Mucosa of rectum (tissue), 2 donors: ENCODE measurements at regions not wholly inside any gene's neighbourhood (a gene's known extent, or its start where the extent isn't known, plus 50 kb on each side); places are given as distances from the start of the nearest gene placed in this dataset.

ENCODE experiments used
- H3K27ac ChIP-seq, 2 donors: one replicate each; pipeline ENCODE4 v1.7.0; 2013; ENCODE audit warnings: inconsistent platforms in 2 of 2, low read depth in 2 of 2, low read length in 2 of 2
- H3K27me3 ChIP-seq, 2 donors: one replicate each; pipeline ENCODE4 v1.7.0; 2013; ENCODE audit warnings: low read length in 2 of 2; ENCODE audit not compliant: control insufficient read depth in 2 of 2, insufficient read depth in 2 of 2
- H3K36me3 ChIP-seq, 2 donors: one replicate each; pipeline ENCODE4 v1.7.0; 2013; ENCODE audit warnings: low read length in 2 of 2; ENCODE audit not compliant: control insufficient read depth in 2 of 2, insufficient read depth in 2 of 2
- H3K4me1 ChIP-seq, 2 donors: one replicate each; pipeline ENCODE4 v1.7.0; 2013; ENCODE audit warnings: low read length in 2 of 2, mild to moderate bottlenecking in 1 of 2; ENCODE audit not compliant: control insufficient read depth in 2 of 2, insufficient read depth in 2 of 2
- H3K4me3 ChIP-seq, 2 donors: one replicate each; pipeline ENCODE4 v1.7.0; 2013; ENCODE audit warnings: low read length in 2 of 2
- H3K9ac ChIP-seq, 2 donors: one replicate each; pipeline ENCODE4 v1.7.0; 2013; ENCODE audit warnings: low read length in 2 of 2, low read depth in 1 of 2, mild to moderate bottlenecking in 1 of 2
- H3K9me3 ChIP-seq, 2 donors: one replicate each; pipeline ENCODE4 v1.7.0; 2013; ENCODE audit warnings: low read length in 2 of 2; ENCODE audit not compliant: control insufficient read depth in 2 of 2
- donor health status: healthy.
- donor health status: Normal muscosa, but diverticular disease.

DNA sequence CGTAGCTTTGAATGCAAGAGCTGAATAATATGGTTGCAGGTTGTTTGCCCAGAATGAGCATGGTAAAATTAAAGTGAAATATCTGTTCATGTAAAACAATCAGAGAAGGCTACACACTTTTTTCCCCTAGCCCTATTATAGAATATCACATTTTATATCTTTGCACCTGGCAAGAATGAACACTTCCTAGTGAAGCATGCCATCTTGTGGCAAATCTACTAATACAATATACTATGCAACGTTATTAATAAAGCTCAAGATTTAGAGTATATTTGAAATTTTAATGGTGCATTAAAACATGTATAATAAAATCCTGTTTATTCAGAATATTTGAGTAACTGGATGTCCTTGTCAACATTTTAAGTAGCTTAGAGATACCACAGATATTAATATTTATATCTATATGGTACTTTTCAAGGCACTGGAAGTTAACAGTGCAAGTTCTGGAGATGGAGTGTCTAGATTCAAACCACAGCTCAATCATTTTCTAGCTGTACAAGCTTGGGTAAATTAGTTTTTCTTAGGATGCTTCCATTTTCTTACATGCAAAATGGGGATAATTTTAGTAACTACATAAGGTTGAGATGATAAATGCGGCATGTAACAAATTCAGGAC, 643.1 kb upstream of the SEMA3D start:
- Histone ChIP-seq H3K27ac (no peak overlapping the region), H3K4me3 (no peak overlapping the region), H3K4me1 (no peaks in the 10 kb centered on the region), H3K9ac (no peak overlapping the region), H3K9me3 (no peaks in the 10 kb centered on the region), H3K36me3 (no peaks in the 10 kb centered on the region), H3K27me3 (no peaks in the 10 kb centered on the region)

DNA sequence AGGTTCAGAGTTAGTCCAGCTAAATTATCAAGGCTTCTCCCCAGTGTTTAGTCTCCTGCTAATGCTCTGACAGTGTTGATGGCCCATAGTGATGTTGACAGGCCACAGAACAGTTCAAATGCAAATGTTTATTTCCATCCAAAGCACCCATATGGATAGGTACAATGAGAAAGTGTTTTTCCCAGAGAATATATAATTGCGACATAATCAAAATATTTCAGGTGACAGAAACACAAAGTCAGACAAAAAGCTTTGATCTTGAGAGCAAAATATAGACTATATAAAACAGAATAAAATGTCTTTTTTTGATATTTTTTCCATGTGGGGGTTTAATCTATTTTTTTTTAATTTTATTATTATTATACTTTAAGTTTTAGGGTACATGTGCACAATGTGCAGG, 642.3 kb upstream of the SEMA3D start:
- H3K4me1 ChIP-seq, result no peaks in the 10 kb centered on the region
- H3K9ac ChIP-seq, result no peak overlapping the region
- no peaks in the 10 kb centered on the region for H3K36me3 ChIP-seq
- no peak overlapping the region for H3K27ac ChIP-seq
- H3K4me3 ChIP-seq, result no peak overlapping the region
- H3K27me3 ChIP-seq, result no peaks in the 10 kb centered on the region
- no peaks in the 10 kb centered on the region for H3K9me3 ChIP-seq

GRCh38 chr7:85828614-85829013, 641.8 kb upstream of the SEMA3D start:
- H3K9ac ChIP-seq, result no peak overlapping the region
- H3K4me1 ChIP-seq, result no peaks in the 10 kb centered on the region
- H3K4me3 ChIP-seq, result no peak overlapping the region
- H3K36me3 ChIP-seq, result no peaks in the 10 kb centered on the region
- H3K27me3 ChIP-seq, result no peaks in the 10 kb centered on the region
- no peak overlapping the region for H3K27ac ChIP-seq
- no peaks in the 10 kb centered on the region for H3K9me3 ChIP-seq

DNA sequence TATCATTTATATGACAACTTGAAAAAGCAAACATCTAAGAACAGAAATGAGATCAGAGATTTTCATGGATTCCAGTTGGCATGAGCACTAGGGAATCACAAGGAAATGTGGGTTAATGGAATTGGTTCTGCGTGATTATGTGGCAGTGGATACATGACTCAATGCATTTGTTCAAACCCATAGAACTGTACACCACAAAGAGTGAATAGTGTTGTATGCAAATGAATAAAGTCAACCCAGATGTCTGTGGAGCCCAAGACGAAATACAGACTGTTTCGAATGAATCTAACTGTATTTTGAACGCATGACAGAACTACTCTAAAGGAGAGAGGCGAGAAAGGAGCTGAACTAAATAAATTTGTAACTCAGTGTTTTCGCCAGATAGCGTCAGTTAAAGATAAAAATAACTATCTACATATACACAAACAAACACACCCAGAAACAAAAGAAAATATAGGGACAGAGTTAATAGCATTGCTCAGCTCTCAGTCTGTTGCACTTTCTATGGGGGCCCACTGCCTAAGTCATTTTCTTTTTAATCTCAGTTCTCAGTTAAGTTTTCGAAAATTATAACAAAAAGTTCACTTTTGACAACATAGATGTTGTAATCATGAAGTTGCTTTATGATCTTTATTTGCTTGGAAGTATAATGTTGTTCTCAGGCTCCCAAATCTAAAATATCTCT, 636.7 kb upstream of the SEMA3D start:
- Histone ChIP-seq H3K4me3 (no peak overlapping the region), H3K4me1 (no peaks in the 10 kb centered on the region), H3K9me3 (no peaks in the 10 kb centered on the region), H3K9ac (no peak overlapping the region), H3K27ac (no peak overlapping the region), H3K27me3 (no peaks in the 10 kb centered on the region), H3K36me3 (no peaks in the 10 kb centered on the region)

- Histone ChIP-seq H3K36me3 (no peaks in the 10 kb centered on the region), H3K9ac (no peak overlapping the region), H3K9me3 (no peaks in the 10 kb centered on the region), H3K4me1 (no peaks in the 10 kb centered on the region), H3K27ac (no peak overlapping the region), H3K4me3 (no peak overlapping the region), H3K27me3 (no peaks in the 10 kb centered on the region)
Measured at GRCh38 chr7:85821926-85822325, 635.1 kb upstream of the SEMA3D start.

GRCh38 chr7:85820702-85821443, 634.0 kb upstream of the SEMA3D start:
- H3K9me3 ChIP-seq, result no peaks in the 10 kb centered on the region
- no peak overlapping the region for H3K27ac ChIP-seq
- no peak overlapping the region for H3K9ac ChIP-seq
- no peaks in the 10 kb centered on the region for H3K36me3 ChIP-seq
- H3K27me3 ChIP-seq, result no peaks in the 10 kb centered on the region
- no peak overlapping the region for H3K4me3 ChIP-seq
- H3K4me1 ChIP-seq, result no peaks in the 10 kb centered on the region

DNA sequence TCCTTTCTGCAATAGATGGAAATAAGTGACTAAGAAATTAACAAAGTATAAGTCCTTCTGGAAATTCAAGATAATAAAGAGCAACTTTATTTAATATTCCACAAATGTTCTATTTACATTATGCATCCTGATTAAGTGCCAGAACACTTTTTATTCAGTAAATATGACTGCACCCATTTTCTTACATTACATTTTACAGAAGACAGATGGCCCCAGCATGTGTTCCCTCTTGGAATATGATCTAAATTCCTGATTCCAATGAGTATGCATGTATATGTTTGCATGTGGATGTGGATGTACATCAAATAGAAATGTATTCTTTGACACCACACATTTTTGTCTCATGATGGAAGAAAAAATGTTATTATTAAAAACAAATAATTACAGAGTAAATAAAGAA, 628.7 kb upstream of the SEMA3D start:
- H3K9ac ChIP-seq, result no peak overlapping the region
- no peaks in the 10 kb centered on the region for H3K4me1 ChIP-seq
- no peak overlapping the region for H3K4me3 ChIP-seq
- H3K27ac ChIP-seq, result no peak overlapping the region
- H3K27me3 ChIP-seq, result no peaks in the 10 kb centered on the region
- H3K9me3 ChIP-seq, result no peaks in the 10 kb centered on the region
- no peaks in the 10 kb centered on the region for H3K36me3 ChIP-seq

GRCh38 chr7:85806321-85806720, 619.5 kb upstream of the SEMA3D start:
- Histone ChIP-seq H3K9me3 (no peaks in the 10 kb centered on the region), H3K36me3 (no peaks in the 10 kb centered on the region), H3K4me3 (no peak overlapping the region), H3K27me3 (no peaks in the 10 kb centered on the region), H3K4me1 (no peaks in the 10 kb centered on the region), H3K9ac (no peak overlapping the region), H3K27ac (no peak overlapping the region)

GRCh38 chr7:85805656-85806055, 618.8 kb upstream of the SEMA3D start:
- no peak overlapping the region for H3K4me3 ChIP-seq
- H3K27me3 ChIP-seq, result no peaks in the 10 kb centered on the region
- no peaks in the 10 kb centered on the region for H3K4me1 ChIP-seq
- H3K9me3 ChIP-seq, result no peaks in the 10 kb centered on the region
- H3K36me3 ChIP-seq, result no peaks in the 10 kb centered on the region
- no peak overlapping the region for H3K27ac ChIP-seq
- no peak overlapping the region for H3K9ac ChIP-seq

GRCh38 chr7:85805249-85805648, 618.4 kb upstream of the SEMA3D start:
- Histone ChIP-seq H3K27me3 (no peaks in the 10 kb centered on the region), H3K4me3 (no peak overlapping the region), H3K27ac (no peak overlapping the region), H3K9me3 (no peaks in the 10 kb centered on the region), H3K4me1 (no peaks in the 10 kb centered on the region), H3K9ac (no peak overlapping the region), H3K36me3 (no peaks in the 10 kb centered on the region)
